WI38 (cell line): ENCODE measurements at regions not wholly inside any gene's neighbourhood (a gene's known extent, or its start where the extent isn't known, plus 50 kb on each side); places are given as distances from the start of the nearest gene placed in this dataset.

Source experiments
- H3K4me3 ChIP-seq: 2 replicates; pipeline ENCODE4 v1.5.1; 2011; ENCODE audit warnings: low read depth, mild to moderate bottlenecking, control low read depth, low read length
- TF ChIP-seq, protein P1 (sequence below): IDR thresholded peaks from 2 replicates; pipeline ENCODE4 v1.5.1; 2012; ENCODE audit warnings: low read depth, mild to moderate bottlenecking, control low read depth, low read length

- H3K4me3 ChIP-seq = no peak overlapping the region
- TF ChIP-seq, protein P1, sequence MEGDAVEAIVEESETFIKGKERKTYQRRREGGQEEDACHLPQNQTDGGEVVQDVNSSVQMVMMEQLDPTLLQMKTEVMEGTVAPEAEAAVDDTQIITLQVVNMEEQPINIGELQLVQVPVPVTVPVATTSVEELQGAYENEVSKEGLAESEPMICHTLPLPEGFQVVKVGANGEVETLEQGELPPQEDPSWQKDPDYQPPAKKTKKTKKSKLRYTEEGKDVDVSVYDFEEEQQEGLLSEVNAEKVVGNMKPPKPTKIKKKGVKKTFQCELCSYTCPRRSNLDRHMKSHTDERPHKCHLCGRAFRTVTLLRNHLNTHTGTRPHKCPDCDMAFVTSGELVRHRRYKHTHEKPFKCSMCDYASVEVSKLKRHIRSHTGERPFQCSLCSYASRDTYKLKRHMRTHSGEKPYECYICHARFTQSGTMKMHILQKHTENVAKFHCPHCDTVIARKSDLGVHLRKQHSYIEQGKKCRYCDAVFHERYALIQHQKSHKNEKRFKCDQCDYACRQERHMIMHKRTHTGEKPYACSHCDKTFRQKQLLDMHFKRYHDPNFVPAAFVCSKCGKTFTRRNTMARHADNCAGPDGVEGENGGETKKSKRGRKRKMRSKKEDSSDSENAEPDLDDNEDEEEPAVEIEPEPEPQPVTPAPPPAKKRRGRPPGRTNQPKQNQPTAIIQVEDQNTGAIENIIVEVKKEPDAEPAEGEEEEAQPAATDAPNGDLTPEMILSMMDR = no peak
Observed at GRCh38 chr2:120949957-120950590, 214.4 kb downstream of the GLI2 start.

GRCh38 chr2:120951693-120952092 is 216.0 kb downstream of the GLI2 start:
- TF ChIP-seq, protein P1 = no peak
- no peak overlapping the region for H3K4me3 ChIP-seq

GRCh38 chr2:120952318-120952717 is 216.7 kb downstream of the GLI2 start:
- no peak overlapping the region for H3K4me3 ChIP-seq
- TF ChIP-seq, protein P1 = no peak

GRCh38 chr2:120953066-120953756 is 217.5 kb downstream of the GLI2 start:
- TF ChIP-seq, protein P1 = no peak

DNA sequence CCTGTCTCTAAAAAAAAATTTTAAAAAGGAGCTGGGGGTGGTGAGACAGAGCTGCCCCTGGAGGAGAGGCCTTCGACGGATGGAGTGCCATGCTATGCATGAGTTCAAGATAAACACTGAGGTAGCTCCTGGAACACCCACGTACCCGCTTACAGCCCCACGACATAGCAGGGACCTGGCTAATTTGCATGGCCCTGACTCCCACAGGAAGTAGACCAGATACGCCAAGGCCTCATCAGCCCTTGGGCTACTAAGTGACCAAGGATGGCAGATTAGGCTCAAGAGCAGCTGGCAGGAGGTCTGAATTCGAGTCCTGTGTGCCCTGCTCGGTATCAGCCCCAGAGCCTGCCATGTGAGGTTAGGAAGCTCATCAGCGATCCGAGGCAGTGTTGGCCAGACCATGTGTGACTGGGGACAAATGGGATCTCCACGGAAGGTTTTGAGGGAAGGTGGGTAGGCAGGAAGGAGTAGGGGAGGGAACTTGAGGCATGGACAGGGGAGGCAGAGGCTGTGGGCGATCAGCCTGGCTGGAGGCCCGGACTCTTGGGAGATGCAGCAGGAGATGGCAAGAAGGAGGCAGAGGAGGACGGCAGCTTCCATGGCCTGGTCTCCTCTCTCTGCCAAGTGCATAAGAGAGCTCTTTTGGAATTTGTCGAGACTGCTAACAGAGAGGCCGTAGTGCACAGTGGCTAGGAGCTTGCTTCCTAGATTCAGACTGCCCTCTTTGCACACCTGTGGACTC is 218.3 kb downstream of the GLI2 start:
- H3K4me3 ChIP-seq = no peak overlapping the region
- TF ChIP-seq, protein P1 = no peak

More at GRCh38 chr2:120953066-120953756, 217.5 kb downstream of the GLI2 start:
- H3K4me3 ChIP-seq = no peak overlapping the region

GRCh38 chr2:120954939-120955338 is 219.3 kb downstream of the GLI2 start:
- TF ChIP-seq, protein P1 = no peak

GRCh38 chr2:120955427-120955826 is 219.8 kb downstream of the GLI2 start:
- TF ChIP-seq, protein P1 = no peak

More at GRCh38 chr2:120954939-120955338, 219.3 kb downstream of the GLI2 start:
- H3K4me3 ChIP-seq = no peak overlapping the region

More at GRCh38 chr2:120955427-120955826, 219.8 kb downstream of the GLI2 start:
- no peak overlapping the region for H3K4me3 ChIP-seq
